H1 (cell line): ENCODE measurements at regions not wholly inside any gene's neighbourhood (a gene's known extent, or its start where the extent isn't known, plus 50 kb on each side); places are given as distances from the start of the nearest gene placed in this dataset.

Source experiments
- CHD7 ChIP-seq: fragments of 300-600 bp; sonication (generic); IDR thresholded peaks from 2 replicates; pipeline ENCODE4 v1.7.1; 2012; ENCODE audit warnings: low read length, moderate library complexity, mild to moderate bottlenecking, inconsistent platforms; ENCODE audit not compliant: insufficient replicate concordance
- KDM1A ChIP-seq: fragments of 200-600, 300-600 bp; sonication (generic); IDR thresholded peaks from 2 replicates; pipeline ENCODE4 v1.7.1; 2016; ENCODE audit warnings: mild to moderate bottlenecking, low read length, borderline replicate concordance
- NANOG ChIP-seq: IDR thresholded peaks from 2 replicates; pipeline ENCODE4 v1.6.1; 2011; ENCODE audit warnings: low read length, low read depth, mild to moderate bottlenecking, inconsistent platforms; ENCODE audit not compliant: insufficient read depth, poor library complexity, severe bottlenecking

- TF ChIP-seq CHD7 (no peak), KDM1A (no peak), NANOG (no peak)
Observed at GRCh38 chr7:3138997-3139396, 95.3 kb upstream of the CARD11 start (continued).
